Activated naive CD8-positive, alpha-beta T cell treated with anti-CD3 and anti-CD28 coated beads, Interleukin-2, amount 50 U/mL, for 16 hours (primary cell): ENCODE measurements at regions not wholly inside any gene's neighbourhood (a gene's known extent, or its start where the extent isn't known, plus 50 kb on each side); places are given as distances from the start of the nearest gene placed in this dataset.

Experiments
- DNase-seq: peaks from one replicate; pipeline ENCODE4 v3.0.0-alpha.2; 2020; ENCODE audit warnings: low read depth, low spot score

- no peak for DNase-seq
Measured at GRCh38 chr6:20313051-20313450, 88.6 kb upstream of the E2F3 start.

GRCh38 chr6:20313960-20314530, 87.6 kb upstream of the E2F3 start:
- DNase-seq = no peak

- DNase-seq = no peak
Measured at GRCh38 chr6:20314866-20315845, 86.5 kb upstream of the E2F3 start.

GRCh38 chr6:20317430-20317829, 84.2 kb upstream of the E2F3 start:
- DNase-seq = no peak

- DNase-seq = no peak
Measured at GRCh38 chr6:20318851-20319387, 82.8 kb upstream of the E2F3 start.

GRCh38 chr6:20319520-20320357, 81.9 kb upstream of the E2F3 start:
- DNase-seq = peak; percentile 54

GRCh38 chr6:20325641-20326421, 75.8 kb upstream of the E2F3 start:
- no peak for DNase-seq

- no peak for DNase-seq
Measured at GRCh38 chr6:20326422-20326728, 75.3 kb upstream of the E2F3 start.

GRCh38 chr6:20327141-20327540, 74.5 kb upstream of the E2F3 start:
- DNase-seq = no peak

- no peak for DNase-seq
Measured at GRCh38 chr6:20328266-20328923, 73.3 kb upstream of the E2F3 start.

GRCh38 chr6:20328924-20329300, 72.8 kb upstream of the E2F3 start:
- DNase-seq = no peak

- DNase-seq = no peak
Measured at GRCh38 chr6:20331042-20331441, 70.6 kb upstream of the E2F3 start.

- no peak for DNase-seq
Measured at GRCh38 chr6:20331625-20332024, 70.1 kb upstream of the E2F3 start.

GRCh38 chr6:20332441-20333006, 69.2 kb upstream of the E2F3 start:
- DNase-seq = no peak

GRCh38 chr6:20333721-20334269, 67.9 kb upstream of the E2F3 start:
- no peak for DNase-seq

GRCh38 chr6:20334334-20334733, 67.3 kb upstream of the E2F3 start:
- no peak for DNase-seq

- no peak for DNase-seq
Measured at GRCh38 chr6:20334962-20335361, 66.7 kb upstream of the E2F3 start.

GRCh38 chr6:20335872-20336271, 65.8 kb upstream of the E2F3 start:
- DNase-seq = no peak

- no peak for DNase-seq
Measured at GRCh38 chr6:20338156-20338555, 63.5 kb upstream of the E2F3 start.
